CD4-positive, alpha-beta T cell treated with Interleukin-4 for 1 hour (primary cell): ENCODE measurements at regions not wholly inside any gene's neighbourhood (a gene's known extent, or its start where the extent isn't known, plus 50 kb on each side); places are given as distances from the start of the nearest gene placed in this dataset.
"Not testable (repeated sequence)": the region's sequence is repeated elsewhere in the genome, so short reads cannot be mapped to it uniquely, and the experiment has no call there.

Experiments
- DNase-seq, 2 donors: peaks; one replicate each; pipeline ENCODE4 v3.0.0-alpha.2; 2020 to 2022

DNA sequence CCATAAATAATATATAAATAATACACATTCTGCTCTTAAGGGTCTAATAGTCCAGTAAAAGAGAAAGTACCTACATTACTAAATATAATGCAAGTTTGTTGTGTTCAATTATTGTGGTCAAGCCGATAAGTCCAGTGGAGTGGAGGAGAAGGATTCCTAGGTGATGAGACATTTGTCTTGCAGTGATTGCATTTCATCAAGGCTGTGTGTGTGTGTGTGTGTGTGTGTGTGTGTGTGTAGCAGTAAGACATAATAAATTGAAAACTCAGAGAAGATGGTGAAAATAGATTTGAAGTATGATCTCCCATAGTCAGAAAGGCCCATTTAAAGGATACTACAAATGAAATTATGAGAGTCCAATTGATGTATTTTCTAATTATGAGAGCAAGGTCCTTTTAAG is 192.5 kb upstream of the SEMA3C start:
- no peak for DNase-seq

GRCh38 chr7:81110673-81111072 is 191.8 kb upstream of the SEMA3C start:
- no peak for DNase-seq

GRCh38 chr7:81098213-81098612 is 179.4 kb upstream of the SEMA3C start:
- DNase-seq = no peak

DNA sequence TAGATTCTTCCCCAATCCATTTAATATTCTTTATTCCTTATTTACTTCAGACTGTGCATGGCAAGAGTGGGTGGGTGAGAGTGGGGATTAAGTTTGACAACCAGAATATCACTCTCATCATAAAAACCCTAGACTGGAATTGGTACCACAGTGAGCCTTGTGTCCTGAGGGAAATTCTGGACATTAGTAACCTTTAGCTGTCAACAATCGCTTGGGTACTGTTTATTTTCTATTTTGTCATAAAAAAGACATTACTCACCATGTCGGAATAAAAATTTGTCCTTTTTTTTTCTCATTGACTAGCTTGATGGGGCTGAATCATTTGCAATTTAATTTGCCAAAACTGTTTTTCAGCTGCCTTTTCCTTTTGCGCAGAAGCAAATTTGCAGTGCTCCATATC is 176.1 kb upstream of the SEMA3C start:
- no peak for DNase-seq

DNA sequence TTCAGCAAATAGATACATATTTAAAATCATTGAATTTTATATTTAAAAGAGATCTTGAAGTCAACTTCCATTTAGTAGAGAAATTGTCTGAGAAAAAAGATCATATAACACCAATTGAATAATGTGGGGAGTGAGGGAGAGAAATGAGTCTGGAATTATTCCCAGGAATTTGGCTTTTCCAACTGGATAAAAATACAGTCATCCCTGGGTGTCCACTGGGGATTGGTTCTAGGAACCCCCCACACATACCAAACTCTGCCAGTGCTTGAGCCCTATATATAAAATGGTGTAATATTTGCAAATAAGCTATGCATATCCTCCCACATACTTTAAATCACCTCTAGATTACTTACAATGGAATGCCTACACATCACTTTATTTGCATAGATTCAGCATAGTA is 162.8 kb upstream of the SEMA3C start:
- DNase-seq = no peak

DNA sequence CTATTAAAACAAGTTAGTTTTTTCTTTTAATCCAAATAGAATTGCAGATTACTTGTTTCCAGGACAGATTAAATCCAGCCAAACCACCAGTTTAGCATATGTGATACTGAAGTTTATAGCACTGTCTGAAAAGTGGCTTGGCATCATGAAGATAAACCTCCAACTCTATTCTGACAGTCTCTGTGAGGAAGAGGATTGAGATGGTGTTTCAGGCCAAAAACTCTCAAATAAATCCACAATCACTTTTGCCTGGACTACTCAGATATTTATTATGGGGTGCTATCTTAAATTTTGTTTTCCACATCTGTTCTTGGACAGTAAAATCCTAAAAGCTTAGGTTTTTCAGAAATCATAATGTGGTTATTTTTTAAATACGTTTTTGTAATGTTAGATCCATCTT is 161.7 kb upstream of the SEMA3C start:
- no peak for DNase-seq

DNA sequence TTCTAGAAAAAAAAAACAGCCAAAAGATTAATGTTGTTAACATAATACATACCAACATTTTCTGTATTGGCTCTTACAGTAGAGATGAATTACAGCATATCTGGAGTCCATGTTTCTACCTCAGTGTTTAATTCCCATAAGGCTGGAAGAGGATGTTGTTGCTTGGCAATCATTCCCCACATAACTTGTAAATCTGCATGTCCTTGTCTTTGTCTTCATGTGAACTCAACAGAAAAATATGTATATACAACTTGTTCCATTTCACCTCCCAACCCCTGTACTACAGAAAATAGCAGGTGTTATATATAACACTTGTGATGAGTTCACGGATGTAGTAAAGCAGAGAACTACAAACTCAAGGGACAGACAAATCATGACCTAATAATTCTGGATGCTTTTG is 160.9 kb upstream of the SEMA3C start:
- no peak for DNase-seq

GRCh38 chr7:81075150-81075549 is 156.3 kb upstream of the SEMA3C start:
- no peak for DNase-seq

DNA sequence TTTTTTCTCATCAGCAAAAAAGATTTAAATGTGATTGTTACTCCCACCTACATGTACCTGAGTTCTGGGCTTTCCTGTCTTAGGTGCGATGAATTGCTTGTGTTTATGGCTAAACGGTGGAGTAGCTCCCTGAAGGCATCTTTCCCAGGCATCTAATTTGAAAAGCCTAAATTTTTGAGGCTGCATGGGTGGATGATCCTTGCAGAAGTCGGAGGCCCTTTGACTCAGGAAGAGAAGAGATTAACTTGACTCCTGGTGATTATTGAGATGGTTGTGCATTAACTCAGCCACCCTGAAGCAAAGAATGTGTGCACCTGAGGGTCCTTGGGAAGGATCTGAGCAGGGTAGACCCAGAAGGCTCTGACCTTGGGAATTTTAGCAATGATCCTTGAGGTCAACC is 155.6 kb upstream of the SEMA3C start:
- no peak for DNase-seq

GRCh38 chr7:81073931-81074251 is 155.0 kb upstream of the SEMA3C start:
- no peak for DNase-seq

GRCh38 chr7:81070956-81071355 is 152.1 kb upstream of the SEMA3C start:
- no peak for DNase-seq

- no peak for DNase-seq
Measured at GRCh38 chr7:81066797-81067196, 147.9 kb upstream of the SEMA3C start.

- DNase-seq = no peak
Measured at GRCh38 chr7:81064426-81064825, 145.6 kb upstream of the SEMA3C start.

GRCh38 chr7:81062755-81063154 is 143.9 kb upstream of the SEMA3C start:
- no peak for DNase-seq

DNA sequence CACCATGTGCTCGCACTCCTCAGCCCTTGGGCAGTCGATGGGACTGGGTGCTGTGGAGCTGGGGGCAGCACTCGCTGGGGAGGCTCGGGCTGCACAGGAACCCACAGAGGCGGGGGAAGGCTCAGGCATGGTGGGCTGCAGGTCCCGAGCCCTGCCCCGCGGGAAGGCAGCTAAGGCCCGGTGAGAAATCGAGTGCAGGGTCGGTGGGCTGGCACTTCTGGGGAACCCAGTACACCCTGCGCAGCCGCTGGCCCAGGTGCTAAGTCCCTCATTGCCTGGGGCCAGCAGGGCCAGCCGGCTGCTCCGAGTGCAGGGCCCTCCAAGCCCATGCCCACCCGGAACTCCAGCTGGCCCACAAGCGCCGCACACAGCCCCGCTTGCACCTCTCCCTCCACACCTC is 138.6 kb upstream of the SEMA3C start:
- not testable (repeated sequence) for DNase-seq

DNA sequence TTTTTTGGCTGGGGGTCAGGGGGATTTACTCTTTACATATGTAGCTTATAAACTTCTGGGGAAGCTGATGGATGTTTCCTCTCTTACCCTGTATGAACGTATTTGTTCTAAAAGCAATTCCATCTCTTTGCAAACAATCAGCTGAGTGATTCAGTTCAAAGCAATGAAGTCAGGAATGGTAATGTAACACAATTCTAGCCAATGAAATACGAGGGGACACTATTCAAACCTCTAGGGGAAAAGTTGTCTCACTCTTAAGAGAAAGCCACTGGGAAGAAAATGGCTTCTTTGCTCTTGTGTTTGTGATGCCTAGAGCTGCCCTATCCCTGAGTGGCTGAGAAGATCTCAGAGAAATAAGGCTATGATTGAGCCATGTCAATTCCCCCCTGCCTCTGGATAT is 134.8 kb upstream of the SEMA3C start:
- DNase-seq = no peak

GRCh38 chr7:81051811-81052413 is 133.1 kb upstream of the SEMA3C start:
- DNase-seq = no peak

DNA sequence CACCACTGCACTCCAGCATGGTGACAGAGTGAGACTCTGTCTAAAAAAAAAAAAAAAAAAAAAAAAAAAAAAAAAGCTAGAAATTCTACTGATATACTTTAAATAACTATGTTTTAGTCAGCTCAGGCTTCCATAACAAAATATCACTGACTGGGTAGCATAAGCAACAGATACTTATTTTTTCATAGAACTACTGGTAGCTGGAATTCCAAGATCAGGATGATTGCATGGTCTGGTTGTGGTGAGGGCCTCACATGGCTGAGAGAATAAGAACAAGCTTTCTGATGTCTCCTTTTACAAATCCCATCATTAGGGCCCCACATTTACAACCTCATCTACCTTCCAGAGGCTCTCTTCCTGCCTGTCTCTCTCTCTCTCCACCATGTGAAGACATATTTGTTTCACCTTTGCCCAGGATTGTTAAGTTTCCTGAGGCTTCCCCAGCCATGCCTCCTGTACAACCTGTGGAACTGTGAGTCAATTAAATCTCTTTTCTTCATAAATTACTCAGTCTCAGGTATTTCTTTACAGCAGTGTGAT is 126.7 kb upstream of the SEMA3C start:
- DNase-seq = no peak

- DNase-seq = not testable (repeated sequence)
Measured at GRCh38 chr7:81042646-81043045, 123.8 kb upstream of the SEMA3C start.

DNA sequence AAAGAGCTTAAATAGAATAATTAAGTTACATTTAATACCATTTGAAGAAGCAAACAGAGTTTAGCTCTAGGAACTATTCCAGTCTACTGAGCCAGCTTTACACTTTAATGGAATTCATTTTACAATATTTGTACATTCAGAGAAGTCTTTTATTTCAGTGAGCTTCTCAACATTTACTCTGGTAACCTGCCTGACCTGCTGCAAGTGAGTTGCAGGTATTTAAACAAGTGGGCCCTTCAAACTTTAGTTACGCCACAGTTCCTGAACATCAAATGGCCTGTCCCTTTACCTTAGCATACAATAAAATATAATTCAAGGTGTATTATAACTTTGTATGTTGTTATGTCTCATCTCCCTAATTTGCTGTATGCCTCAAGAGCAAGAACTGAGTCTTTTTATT is 121.6 kb upstream of the SEMA3C start:
- no peak for DNase-seq

DNA sequence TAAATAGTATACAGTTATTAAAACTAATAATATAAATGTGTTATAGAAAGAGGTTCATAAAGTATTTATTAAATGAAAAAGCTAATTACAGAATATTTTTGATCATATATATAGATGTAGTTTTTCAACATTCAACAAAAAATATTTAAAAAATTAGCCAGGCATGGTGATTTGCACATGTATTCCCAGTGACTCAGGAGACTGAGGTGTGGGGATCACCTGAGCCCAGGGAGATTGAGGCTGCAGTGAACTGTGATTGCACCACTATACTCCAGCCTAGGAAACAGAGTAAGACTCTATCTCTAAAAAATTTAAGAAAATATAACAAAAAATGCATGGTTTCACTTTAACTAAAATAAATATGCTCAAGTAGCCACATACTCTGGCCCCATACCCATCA is 118.0 kb upstream of the SEMA3C start:
- no peak for DNase-seq

DNA sequence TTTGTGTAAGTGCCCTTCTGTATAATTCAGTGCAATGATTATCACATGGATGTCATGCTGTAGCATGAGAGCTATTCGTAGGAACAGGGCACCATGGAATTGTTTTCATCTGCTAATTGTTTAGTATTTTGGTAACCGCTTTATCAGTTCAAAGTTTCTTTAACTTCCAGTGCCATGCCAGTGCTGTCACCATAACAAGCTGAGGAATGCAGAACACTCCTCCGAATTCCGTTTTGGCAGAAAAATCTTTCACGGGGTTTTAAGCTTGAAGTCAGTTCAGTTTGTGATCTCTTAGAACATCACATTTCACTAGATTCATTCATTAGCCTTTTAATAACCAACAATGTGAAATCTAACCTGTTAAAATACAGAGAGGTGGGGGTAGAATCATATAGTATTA is 117.2 kb upstream of the SEMA3C start:
- DNase-seq = no peak

DNA sequence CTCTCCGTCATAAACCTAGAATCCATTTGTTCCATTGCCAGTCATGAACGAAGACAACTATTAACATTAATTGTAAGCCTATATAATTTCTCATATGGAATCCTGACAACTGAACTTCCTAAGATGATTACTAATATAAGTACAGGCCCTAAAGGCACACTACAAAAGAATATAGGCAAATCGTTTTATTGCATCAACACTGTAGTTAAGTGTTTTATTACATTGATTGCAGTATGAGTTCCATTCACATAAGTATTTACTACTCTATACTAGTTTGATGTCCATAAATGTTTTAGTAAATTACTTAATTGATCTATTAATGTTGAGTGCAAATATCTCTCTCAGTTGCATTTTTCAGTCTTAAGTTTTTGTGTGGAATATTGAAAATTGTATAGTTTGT is 113.1 kb upstream of the SEMA3C start:
- no peak for DNase-seq

DNA sequence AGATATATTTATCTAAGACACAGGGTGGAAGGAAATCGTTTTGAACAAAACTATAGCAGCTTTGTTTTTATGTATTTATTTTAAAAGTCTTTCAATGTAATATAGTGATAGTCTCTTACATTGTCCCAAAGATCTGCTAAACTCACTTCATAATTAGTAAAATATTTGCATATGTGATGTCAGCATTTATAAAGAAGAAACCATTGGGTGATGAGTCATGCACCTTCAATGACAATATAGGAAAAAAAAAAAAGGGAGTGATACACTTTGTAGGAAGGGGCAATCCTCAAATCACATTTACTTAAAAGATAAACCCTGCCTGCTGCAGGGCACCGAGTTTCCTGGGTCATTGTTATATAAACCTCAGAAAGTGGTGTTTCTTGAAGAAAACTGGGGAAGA is 112.4 kb upstream of the SEMA3C start:
- DNase-seq = no peak

GRCh38 chr7:81030472-81030871 is 111.6 kb upstream of the SEMA3C start:
- DNase-seq = no peak

GRCh38 chr7:81029511-81029910 is 110.7 kb upstream of the SEMA3C start:
- DNase-seq = no peak
